ENCODE measurements at regions not wholly inside any gene's neighbourhood (a gene's known extent, or its start where the extent isn't known, plus 50 kb on each side); places are given as distances from the start of the nearest gene placed in this dataset.

- Histone ChIP-seq H3K27me3 (ENCODE audit: control insufficient read depth in 2 of 2, insufficient read depth in 2 of 2, low read length in 2 of 2) (peaks cover 0 to 14% of the 10 kb centered on the region in 2 experiments; a peak in 2 of 5 replicates), H2AFZ (ENCODE audit: low read depth, low read length) (no peak overlapping the region), H3K4me1 (replicated peaks in 1 of 2; ENCODE audit: control insufficient read depth in 2 of 2, insufficient read depth in 2 of 2, low read length in 2 of 2) (no peaks in the 10 kb centered on the region), H3K4me2 (ENCODE audit: insufficient read depth, low read length) (no peak overlapping the region), H4K20me1 (replicated peaks; ENCODE audit: control insufficient read depth, insufficient read depth, low read length) (no peaks in the 10 kb centered on the region), H3K4me3 (no peak overlapping the region), H3K79me2 (ENCODE audit: control insufficient read depth, insufficient read depth, low read length) (no peaks in the 10 kb centered on the region), H3K36me3 (ENCODE audit: control insufficient read depth, insufficient read depth, low read length) (no peaks in the 10 kb centered on the region), H3K9me1 (ENCODE audit: control insufficient read depth, insufficient read depth, low read length) (no peaks in the 10 kb centered on the region), H3K27ac (ENCODE audit: extremely low read depth, low read depth, low read length) (no peak overlapping the region), H3K9me3 (replicated peaks; ENCODE audit: control insufficient read depth, insufficient read depth, low read depth, low read length) (no peaks in the 10 kb centered on the region), H3K9ac (ENCODE audit: insufficient read depth in 1 of 2, low read depth in 2 of 2, low read length in 2 of 2) (no peak overlapping the region)
- ATAC-seq (no peak), FAIRE-seq (no peak), DNase-seq (ENCODE audit: extremely low read depth in 1 of 4, low spot score in 3 of 4) (no peak)
- no TSS peak for BruUV-seq (replicated peaks)
- WGBS (ENCODE audit: insufficient coverage, low coverage, missing lambda C conversion rate) = 6% methylated on average over 8 of the region's 11 CpGs
- CTCF ChIA-PET (ENCODE audit: low intra/inter-chr PET ratio) = no interaction called here
- intact Hi-C loops (cut with micrococcal nuclease) = no loop called here
- in situ Hi-C loops (cut with MboI) = no loop called here
- POLR2A ChIA-PET = no interaction called here
- no peak for TF ChIP-seq RNF2 (IDR thresholded peaks at IDR 0.05)
- no peak for TF ChIP-seq POLR2A (conservative IDR thresholded peaks at IDR 0.05)
- no peak for TF ChIP-seq ZNF449 (CRISPR knock-in tag; IDR thresholded peaks at IDR 0.05)
- TF ChIP-seq ETV6 (IDR thresholded peaks at IDR 0.05; ENCODE audit: borderline replicate concordance in 1 of 2, low read depth in 2 of 2, low read length in 1 of 2) = no peak
- TF ChIP-seq ETV6 (CRISPR knock-in tag; IDR thresholded peaks at IDR 0.05; ENCODE audit: borderline replicate concordance) = no peak
- no peak for TF ChIP-seq KHSRP (IDR thresholded peaks at IDR 0.05)
- TF ChIP-seq, protein P1, sequence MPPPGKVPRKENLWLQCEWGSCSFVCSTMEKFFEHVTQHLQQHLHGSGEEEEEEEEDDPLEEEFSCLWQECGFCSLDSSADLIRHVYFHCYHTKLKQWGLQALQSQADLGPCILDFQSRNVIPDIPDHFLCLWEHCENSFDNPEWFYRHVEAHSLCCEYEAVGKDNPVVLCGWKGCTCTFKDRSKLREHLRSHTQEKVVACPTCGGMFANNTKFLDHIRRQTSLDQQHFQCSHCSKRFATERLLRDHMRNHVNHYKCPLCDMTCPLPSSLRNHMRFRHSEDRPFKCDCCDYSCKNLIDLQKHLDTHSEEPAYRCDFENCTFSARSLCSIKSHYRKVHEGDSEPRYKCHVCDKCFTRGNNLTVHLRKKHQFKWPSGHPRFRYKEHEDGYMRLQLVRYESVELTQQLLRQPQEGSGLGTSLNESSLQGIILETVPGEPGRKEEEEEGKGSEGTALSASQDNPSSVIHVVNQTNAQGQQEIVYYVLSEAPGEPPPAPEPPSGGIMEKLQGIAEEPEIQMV (tag; conservative IDR thresholded peaks at IDR 0.05; ENCODE audit: low read depth) = no peak
- TF ChIP-seq RERE (CRISPR knock-in tag; IDR thresholded peaks at IDR 0.05; ENCODE audit: borderline replicate concordance) = no peak
- TF ChIP-seq ARID3A (IDR thresholded peaks at IDR 0.05; ENCODE audit: borderline replicate concordance, low read depth, low read length) = no peak
- no peak for TF ChIP-seq TEAD4 (IDR thresholded peaks at IDR 0.05; ENCODE audit: low read length)
- TF ChIP-seq TEAD4 (CRISPR knock-in tag; IDR thresholded peaks at IDR 0.05; ENCODE audit: borderline replicate concordance) = no peak
- no peak for TF ChIP-seq ZNF511 (CRISPR knock-in tag; IDR thresholded peaks at IDR 0.05)
- TF ChIP-seq TCF7 (IDR thresholded peaks at IDR 0.05; ENCODE audit: borderline replicate concordance) = no peak
Measured at GRCh38 chr10:128221117-128221516, 94.9 kb upstream of the MKI67 start.

All from K562 (cell line).